ENCODE measurements at regions not wholly inside any gene's neighbourhood (a gene's known extent, or its start where the extent isn't known, plus 50 kb on each side); places are given as distances from the start of the nearest gene placed in this dataset.

DNA sequence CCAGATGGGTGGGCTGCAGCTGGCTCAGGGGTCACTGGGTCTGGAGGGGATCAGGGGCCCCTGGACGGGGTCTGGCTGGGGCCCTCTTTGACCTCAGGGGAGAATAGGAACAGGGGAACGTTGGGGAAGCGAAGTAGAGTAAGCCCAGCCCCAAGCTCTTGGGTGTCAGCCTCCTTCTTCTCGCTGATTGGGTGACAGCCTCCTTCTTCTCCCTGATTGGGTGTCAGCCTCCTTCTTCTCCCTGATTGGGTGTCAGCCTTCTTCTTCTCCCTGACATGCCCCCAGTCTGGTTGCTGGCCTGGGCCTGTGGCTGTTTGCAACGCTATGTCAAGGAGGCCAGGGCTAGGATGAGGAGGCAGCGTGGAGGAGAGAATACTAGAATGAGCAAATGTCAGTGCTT lies 76.7 kb upstream of the CASZ1 start:
- TF ChIP-seq, protein P1, sequence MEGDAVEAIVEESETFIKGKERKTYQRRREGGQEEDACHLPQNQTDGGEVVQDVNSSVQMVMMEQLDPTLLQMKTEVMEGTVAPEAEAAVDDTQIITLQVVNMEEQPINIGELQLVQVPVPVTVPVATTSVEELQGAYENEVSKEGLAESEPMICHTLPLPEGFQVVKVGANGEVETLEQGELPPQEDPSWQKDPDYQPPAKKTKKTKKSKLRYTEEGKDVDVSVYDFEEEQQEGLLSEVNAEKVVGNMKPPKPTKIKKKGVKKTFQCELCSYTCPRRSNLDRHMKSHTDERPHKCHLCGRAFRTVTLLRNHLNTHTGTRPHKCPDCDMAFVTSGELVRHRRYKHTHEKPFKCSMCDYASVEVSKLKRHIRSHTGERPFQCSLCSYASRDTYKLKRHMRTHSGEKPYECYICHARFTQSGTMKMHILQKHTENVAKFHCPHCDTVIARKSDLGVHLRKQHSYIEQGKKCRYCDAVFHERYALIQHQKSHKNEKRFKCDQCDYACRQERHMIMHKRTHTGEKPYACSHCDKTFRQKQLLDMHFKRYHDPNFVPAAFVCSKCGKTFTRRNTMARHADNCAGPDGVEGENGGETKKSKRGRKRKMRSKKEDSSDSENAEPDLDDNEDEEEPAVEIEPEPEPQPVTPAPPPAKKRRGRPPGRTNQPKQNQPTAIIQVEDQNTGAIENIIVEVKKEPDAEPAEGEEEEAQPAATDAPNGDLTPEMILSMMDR (IDR thresholded peaks at IDR 0.05; ENCODE audit: low read depth, low read length) = no peak
- no peak for TF ChIP-seq EZH2phosphoT487 (IDR thresholded peaks at IDR 0.05; ENCODE audit: low read depth)
